Heart left ventricle (tissue), 16 donors: ENCODE measurements at regions not wholly inside any gene's neighbourhood (a gene's known extent, or its start where the extent isn't known, plus 50 kb on each side); places are given as distances from the start of the nearest gene placed in this dataset.

Source experiments
- ATAC-seq, 4 donors: fragments of 200-7000 bp; cut with Tn5 transposase; one replicate each; pipeline ENCODE4 v1.9.1; 2020 to 2022; ENCODE audit warnings: moderate library complexity in 4 of 4, mild to moderate bottlenecking in 3 of 4, moderate number of reproducible peaks in 1 of 4
- DNase-seq, 5 donors: peaks; one replicate each; pipeline ENCODE4 v3.0.0-alpha.2; 2020
- H3K27ac ChIP-seq, 12 donors: fragments of 200-600 bp; sonication (generic) in 4 of 12; one replicate each; pipeline versions ENCODE4 v1.5.0 to v1.8.0; 2016 to 2022; ENCODE audit warnings: mild to moderate bottlenecking in 2 of 12
- H3K27me3 ChIP-seq, 9 donors: fragments of 200-600 bp; sonication (generic) in 2 of 9; one replicate each; pipeline versions ENCODE4 v1.5.1 to v1.8.0; 2016 to 2022; ENCODE audit warnings: mild to moderate bottlenecking in 3 of 9
- H3K36me3 ChIP-seq, 9 donors: fragments of 200-600 bp; sonication (generic) in 2 of 9; one replicate each; pipeline versions ENCODE4 v1.5.0 to v1.8.0; 2018 to 2022; ENCODE audit warnings: mild to moderate bottlenecking in 2 of 9
- H3K4me1 ChIP-seq, 12 donors: fragments of 200-600 bp; sonication (generic) in 4 of 12; one replicate each; pipeline versions ENCODE4 v1.5.0 to v1.8.0; 2016 to 2022; ENCODE audit warnings: mild to moderate bottlenecking in 3 of 12
- H3K4me3 ChIP-seq, 12 donors: fragments of 200-600 bp; sonication (generic) in 4 of 12; one replicate each; pipeline versions ENCODE4 v1.5.0 to v1.8.0; 2017 to 2022; ENCODE audit warnings: mild to moderate bottlenecking in 9 of 12, moderate library complexity in 4 of 12
- H3K9me3 ChIP-seq, 12 donors: fragments of 200-600 bp; sonication (generic) in 4 of 12; one replicate each; pipeline versions ENCODE4 v1.5.0 to v1.8.0; 2016 to 2022; ENCODE audit warnings: mild to moderate bottlenecking in 1 of 12
- CTCF ChIP-seq, 12 donors: fragments of 200-600 bp; sonication (generic) in 4 of 12; IDR thresholded peaks; one replicate each; pipeline versions ENCODE4 v1.5.0 to v1.8.0; 2018 to 2022; ENCODE audit warnings: antibody characterized with exemption in 12 of 12, mild to moderate bottlenecking in 5 of 12
- POLR2A ChIP-seq, 2 donors: fragments of 450-650 bp; IDR thresholded peaks; one replicate each; pipeline ENCODE4 v1.6.1; 2017; ENCODE audit warnings: antibody characterized with exemption in 2 of 2, mild to moderate bottlenecking in 2 of 2, moderate library complexity in 2 of 2
- WGBS, 4 donors: extraction: QIAGEN DNeasy Blood & Tissue Kit in 2 of 4; methylation state at CpG; one replicate each; pipeline versions ENCODE4 v1.1.5 to v1.1.7; 2013 to 2018; 5-methylcytosine and 5-hydroxymethylcytosine counted together
- intact Hi-C, 10 donors: fragments of 100-400 bp; cut with DNase I; formaldehyde crosslinking; loops; one replicate each; pipeline versions ENCODE4 v1.11.1 to v1.14.2; 2022
- donor health status: ischemic (EF 13 %, LVEDD 7.1; RV severe dilation, severe dysfunction).
- donor health status: healthy with polysubstance abuse.
- donor health status: DM: no; HTN: yes; CAD: no.
- donor health status: DM: no; HTN: no; CAD: no.
- donor health status: ischemic (EF 25% LVEDD 6.9; RV normal size, moderate dysfunction).
- donor health status: ischemic (EF 25% LVEDD 5.7; RV mildly dilated, moderate dysfunction).
- donor health status: healthy.
- donor health status: DM: yes; HTN: yes; CAD: no.
- donor health status: ischemic (EF 35%, LVEDD 5.7; RV mildly dilated, moderate dysfunction).
- donor health status: nonischemic (EF 11% LVEDD 7.7; RV severe dilation, severe dysfunction).
- donor health status: DM: yes; HTN: yes; CAD: no.
- donor health status: PGD.
- donor health status: ischemic (EF 29% LVEDD 5.4; RV normal size, mild dysfunction).
- donor health status: nonischemic (EF 23%, LVEDD 6.1; RV moderate dilation, normal function).

DNA sequence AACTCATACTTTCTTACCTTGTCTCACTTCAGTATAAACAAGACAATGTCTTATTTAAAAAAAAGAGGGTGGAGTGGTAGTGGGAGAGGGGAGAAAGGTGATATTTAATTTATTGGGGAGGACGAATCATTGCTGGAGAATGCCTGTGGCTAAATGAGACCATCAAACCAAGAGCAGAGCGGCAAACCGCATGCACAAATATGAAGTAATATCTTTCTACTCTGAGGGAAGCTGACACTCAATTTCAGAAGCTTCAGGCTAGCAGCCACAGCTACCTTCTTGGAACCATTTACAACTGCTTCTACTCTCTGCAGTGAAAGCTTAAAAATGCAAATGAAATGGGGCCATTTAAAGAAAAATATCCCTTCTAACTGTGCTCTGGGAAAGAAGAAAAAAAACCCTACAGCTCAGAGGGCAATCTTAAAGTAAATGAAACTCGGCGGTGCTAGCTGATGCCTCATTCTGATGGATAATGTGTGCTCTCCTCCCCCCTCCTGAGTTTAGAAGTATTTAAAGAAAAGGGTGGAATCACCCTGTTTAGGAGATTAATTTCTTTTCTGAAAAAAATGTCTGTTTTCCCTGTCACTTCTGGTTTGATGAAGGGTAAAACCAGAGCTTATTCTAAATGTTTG is 178.2 kb upstream of the CAMK1G start:
- no peak for ATAC-seq
- Histone ChIP-seq H3K27me3 (peaks cover 0 to 16% (median 0%) of the 10 kb centered on the region in 9 donors), H3K36me3 (no peaks in the 10 kb centered on the region), H3K9me3 (no peaks in the 10 kb centered on the region), H3K4me1 (peaks cover 0 to 18% (median 0%) of the 10 kb centered on the region in 12 donors), H3K27ac (peak overlapping the region in 2 of 12 donors; percentile 14 to 21), H3K4me3 (no peak overlapping the region)
- DNase-seq = no peak
- TF ChIP-seq POLR2A (IDR thresholded peaks at IDR 0.05) (no peak), CTCF (IDR thresholded peaks at IDR 0.05) (no peak)
- 50 to 59% (median 55%) methylated on average over 5 of the region's 5 CpGs for WGBS, 4 donors
- intact Hi-C loops = no loop called here

- Histone ChIP-seq H3K4me3 (no peak overlapping the region), H3K9me3 (no peaks in the 10 kb centered on the region), H3K36me3 (no peaks in the 10 kb centered on the region), H3K27ac (no peak overlapping the region), H3K27me3 (peaks cover 0 to 12% (median 0%) of the 10 kb centered on the region in 9 donors), H3K4me1 (peaks cover 0 to 26% (median 0%) of the 10 kb centered on the region in 12 donors)
- intact Hi-C loops = no loop called here
- WGBS, 4 donors = 37 to 48% (median 42%) methylated on average over 3 of the region's 3 CpGs
- DNase-seq (no peak), ATAC-seq (no peak)
- TF ChIP-seq CTCF (IDR thresholded peaks at IDR 0.05) (no peak), POLR2A (IDR thresholded peaks at IDR 0.05) (no peak)
Measured at GRCh38 chr1:209406168-209406567, 177.3 kb upstream of the CAMK1G start.

DNA sequence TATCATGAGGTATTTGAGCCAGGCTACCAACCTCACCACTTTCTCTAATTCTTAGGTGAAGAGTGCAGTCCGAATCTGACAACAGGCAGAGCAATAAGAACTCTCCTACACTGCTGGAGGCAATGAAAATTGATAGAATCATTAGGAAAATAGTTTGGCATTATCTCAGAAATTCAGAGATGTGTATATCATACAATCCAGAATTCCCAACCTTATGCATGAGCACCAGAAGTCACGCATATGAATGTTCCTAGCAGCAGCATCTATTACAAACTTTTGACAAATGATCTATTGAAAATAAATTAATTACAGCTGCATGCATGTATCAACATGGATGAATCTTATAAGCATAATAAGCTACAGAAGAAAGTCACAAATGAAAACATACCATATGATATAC is 176.9 kb upstream of the CAMK1G start:
- Histone ChIP-seq H3K4me1 (peaks cover 0 to 29% (median 0%) of the 10 kb centered on the region in 12 donors), H3K27me3 (peaks cover 0 to 12% (median 0%) of the 10 kb centered on the region in 9 donors), H3K27ac (no peak overlapping the region), H3K36me3 (no peaks in the 10 kb centered on the region), H3K4me3 (no peak overlapping the region), H3K9me3 (no peaks in the 10 kb centered on the region)
- TF ChIP-seq POLR2A (IDR thresholded peaks at IDR 0.05) = no peak
- no peak for TF ChIP-seq CTCF (IDR thresholded peaks at IDR 0.05)
- intact Hi-C loops = no loop called here
- ATAC-seq (no peak), DNase-seq (no peak)
- 79 to 93% (median 90%) methylated on average over 2 of the region's 2 CpGs for WGBS, 4 donors

DNA sequence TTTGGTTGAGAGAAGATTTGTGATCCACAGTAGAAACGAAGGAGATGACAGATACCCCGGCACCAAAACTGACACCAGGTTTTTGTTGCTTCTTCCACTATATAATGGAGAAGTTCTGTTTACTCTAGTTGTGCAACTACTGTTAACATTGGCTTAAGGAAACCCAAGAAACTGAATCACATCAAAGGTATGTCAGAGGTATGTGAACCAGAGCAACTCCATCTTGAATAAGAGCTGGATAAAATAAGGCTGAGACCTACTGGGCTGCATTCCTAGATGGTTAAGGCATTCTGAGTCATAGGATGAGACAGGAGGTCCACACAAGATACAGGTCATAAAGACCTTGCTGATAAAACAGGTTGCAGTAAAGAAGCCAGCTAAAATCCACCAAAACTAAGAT is 173.7 kb upstream of the CAMK1G start:
- no peak overlapping the region for H3K4me3 ChIP-seq
- TF ChIP-seq POLR2A (IDR thresholded peaks at IDR 0.05) = no peak
- TF ChIP-seq CTCF (IDR thresholded peaks at IDR 0.05) = no peak

More for the DNA sequence above, 173.7 kb upstream of the CAMK1G start:
- no peak overlapping the region for H3K27ac ChIP-seq
- intact Hi-C loops = no loop called here
- no peaks in the 10 kb centered on the region for H3K9me3 ChIP-seq
- ATAC-seq (no peak), DNase-seq (no peak)
- no peaks in the 10 kb centered on the region for H3K36me3 ChIP-seq
- WGBS, 4 donors = 84 to 90% (median 89%) methylated on average over 2 of the region's 2 CpGs
- H3K4me1 ChIP-seq = peaks cover 0 to 37% (median 2%) of the 10 kb centered on the region in 12 donors
- H3K27me3 ChIP-seq = peaks cover 0 to 17% (median 0%) of the 10 kb centered on the region in 9 donors
